SK-N-MC (cell line): ENCODE measurements at regions not wholly inside any gene's neighbourhood (a gene's known extent, or its start where the extent isn't known, plus 50 kb on each side); places are given as distances from the start of the nearest gene placed in this dataset.

Experiments
- EZH2 ChIP-seq: fragments of 200-600 bp; sonication (generic); IDR thresholded peaks from one replicate; pipeline ENCODE4 v1.6.1; 2017; ENCODE audit warnings: antibody characterized with exemption
- FOXP2 ChIP-seq: optimal IDR thresholded peaks from 2 replicates; pipeline ENCODE3; 2011; ENCODE audit warnings: mild to moderate bottlenecking, moderate library complexity; ENCODE audit not compliant: insufficient read depth; ENCODE audit errors: extremely low read length, control extremely low read depth
- POLR2AphosphoS5 ChIP-seq: IDR thresholded peaks from 2 replicates; pipeline ENCODE4 v1.6.1; 2012; ENCODE audit warnings: mild to moderate bottlenecking, low read depth, low read length, borderline replicate concordance

GRCh38 chr2:7994397-7994951, 687.4 kb upstream of the ID2 start:
- TF ChIP-seq EZH2 (no peak), POLR2AphosphoS5 (no peak), FOXP2 (no peak)
